ENCODE measurements at regions not wholly inside any gene's neighbourhood (a gene's known extent, or its start where the extent isn't known, plus 50 kb on each side); places are given as distances from the start of the nearest gene placed in this dataset.

DNA sequence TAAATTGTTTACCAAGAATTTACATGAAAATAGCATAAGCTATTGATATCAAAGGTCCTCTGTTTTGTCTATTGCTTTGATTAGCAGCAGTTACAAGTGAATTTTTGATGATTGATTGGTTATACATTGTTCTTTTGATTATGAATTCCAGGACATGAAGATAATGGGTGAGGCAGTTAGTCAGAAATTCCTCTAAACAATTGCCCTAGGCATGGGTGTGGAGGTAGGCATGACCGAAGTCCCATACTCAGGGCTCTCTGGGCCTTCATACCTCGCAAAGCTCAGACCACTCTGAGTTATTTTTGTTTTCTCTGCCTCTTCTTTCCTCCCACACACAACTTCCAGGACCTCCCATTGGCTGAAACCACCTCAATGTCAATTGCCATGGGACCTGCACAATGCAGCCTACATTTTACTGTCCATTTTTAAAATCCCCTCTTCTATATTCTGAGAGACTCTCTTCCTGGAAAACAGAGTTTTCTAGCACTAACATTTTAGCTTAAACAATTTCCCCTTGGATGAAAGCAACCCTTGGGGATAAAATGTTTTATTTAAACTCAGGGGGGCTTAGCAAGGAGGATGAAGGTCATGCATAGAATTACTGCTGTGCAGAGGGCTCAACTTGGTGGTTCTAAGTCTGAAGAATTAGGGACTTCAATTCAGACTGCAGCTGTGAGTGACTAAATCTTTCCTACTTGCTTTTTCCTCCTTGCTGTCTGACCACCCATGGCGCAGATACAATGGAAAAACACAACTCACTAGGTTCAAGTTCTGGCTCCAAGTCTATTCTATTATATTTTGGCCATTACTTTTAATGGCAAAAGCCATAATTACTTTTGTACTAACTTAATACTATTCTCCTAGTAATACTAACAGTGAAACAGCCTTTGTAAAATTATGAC is 594.8 kb downstream of the NTRK3 start:
- TF ChIP-seq, protein P1, sequence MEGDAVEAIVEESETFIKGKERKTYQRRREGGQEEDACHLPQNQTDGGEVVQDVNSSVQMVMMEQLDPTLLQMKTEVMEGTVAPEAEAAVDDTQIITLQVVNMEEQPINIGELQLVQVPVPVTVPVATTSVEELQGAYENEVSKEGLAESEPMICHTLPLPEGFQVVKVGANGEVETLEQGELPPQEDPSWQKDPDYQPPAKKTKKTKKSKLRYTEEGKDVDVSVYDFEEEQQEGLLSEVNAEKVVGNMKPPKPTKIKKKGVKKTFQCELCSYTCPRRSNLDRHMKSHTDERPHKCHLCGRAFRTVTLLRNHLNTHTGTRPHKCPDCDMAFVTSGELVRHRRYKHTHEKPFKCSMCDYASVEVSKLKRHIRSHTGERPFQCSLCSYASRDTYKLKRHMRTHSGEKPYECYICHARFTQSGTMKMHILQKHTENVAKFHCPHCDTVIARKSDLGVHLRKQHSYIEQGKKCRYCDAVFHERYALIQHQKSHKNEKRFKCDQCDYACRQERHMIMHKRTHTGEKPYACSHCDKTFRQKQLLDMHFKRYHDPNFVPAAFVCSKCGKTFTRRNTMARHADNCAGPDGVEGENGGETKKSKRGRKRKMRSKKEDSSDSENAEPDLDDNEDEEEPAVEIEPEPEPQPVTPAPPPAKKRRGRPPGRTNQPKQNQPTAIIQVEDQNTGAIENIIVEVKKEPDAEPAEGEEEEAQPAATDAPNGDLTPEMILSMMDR (conservative IDR thresholded peaks at IDR 0.05 in 1 of 2, IDR thresholded peaks at IDR 0.05 in 1 of 2; ENCODE audit: extremely low read depth in 1 of 2, insufficient read depth in 1 of 2, low read depth in 1 of 2, low read length in 2 of 2), result no peak
- TF ChIP-seq EZH2 (IDR thresholded peaks at IDR 0.05; ENCODE audit: borderline replicate concordance, low read length), result no peak

All from mammary epithelial cell (primary cell).